HG03045 (cell line): ENCODE measurements at regions not wholly inside any gene's neighbourhood (a gene's known extent, or its start where the extent isn't known, plus 50 kb on each side); places are given as distances from the start of the nearest gene placed in this dataset.

Source experiments
- ATAC-seq: cut with Tn5 transposase; IDR thresholded peaks from one replicate; pipeline ENCODE4 v1.9.1; 2021; ENCODE audit warnings: mild to moderate bottlenecking, moderate library complexity; ENCODE audit not compliant: unreplicated experiment

GRCh38 chr2:220915092-220915623 lies 656.9 kb downstream of the EPHA4 start:
- no peak for ATAC-seq

- ATAC-seq, result no peak
Observed at GRCh38 chr2:220916931-220917330, 655.2 kb downstream of the EPHA4 start.

- no peak for ATAC-seq
Observed at GRCh38 chr2:220930271-220931076, 641.6 kb downstream of the EPHA4 start.

GRCh38 chr2:220931491-220931890 lies 640.6 kb downstream of the EPHA4 start:
- no peak for ATAC-seq

DNA sequence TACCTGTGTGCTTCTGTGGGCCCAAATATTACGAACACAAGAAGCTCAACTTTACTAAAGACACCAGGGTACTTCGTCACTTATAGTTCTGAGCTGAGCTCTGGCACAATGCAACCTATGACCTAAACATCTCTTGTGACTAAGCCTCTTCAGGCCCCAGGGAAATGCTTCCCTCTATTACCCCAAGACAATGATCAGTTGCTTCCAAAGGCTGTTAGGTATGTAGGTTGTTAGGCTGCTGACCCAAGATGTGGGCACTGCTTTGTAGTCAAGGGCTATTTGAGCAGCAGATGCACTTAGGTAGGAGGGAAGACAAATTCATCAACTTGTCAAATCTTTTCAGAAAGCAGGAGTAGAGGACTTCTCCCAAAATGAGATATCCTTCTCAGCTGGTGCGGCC lies 640.1 kb downstream of the EPHA4 start:
- ATAC-seq, result no peak

DNA sequence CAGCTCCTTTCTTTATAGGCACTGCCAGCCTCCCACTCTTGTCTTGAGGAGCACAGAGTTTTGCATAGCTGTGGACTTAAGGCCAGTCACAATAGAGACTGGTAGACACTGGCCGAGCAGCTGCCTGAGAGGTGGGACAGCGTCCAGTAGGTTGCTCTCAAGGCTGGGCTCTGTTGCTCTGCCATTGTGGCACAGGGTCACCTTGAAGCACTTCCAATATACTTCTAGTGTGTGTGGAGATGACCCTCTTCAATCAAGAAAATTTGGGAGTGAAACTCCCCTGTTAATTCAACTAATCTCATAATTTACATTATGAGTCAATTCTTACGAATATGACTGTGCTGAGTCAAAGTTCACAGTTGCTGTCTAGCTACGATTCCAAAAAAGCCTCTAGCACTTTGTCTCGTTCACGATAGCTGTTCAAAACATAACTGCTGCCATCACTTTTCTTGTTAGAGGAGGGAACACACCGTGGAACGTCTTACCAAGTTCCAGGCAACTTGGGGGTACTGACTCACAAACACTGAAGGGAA lies 636.2 kb downstream of the EPHA4 start:
- peak; percentile 93 for ATAC-seq

- ATAC-seq, result no peak
Observed at GRCh38 chr2:220936641-220937197, 635.4 kb downstream of the EPHA4 start.

DNA sequence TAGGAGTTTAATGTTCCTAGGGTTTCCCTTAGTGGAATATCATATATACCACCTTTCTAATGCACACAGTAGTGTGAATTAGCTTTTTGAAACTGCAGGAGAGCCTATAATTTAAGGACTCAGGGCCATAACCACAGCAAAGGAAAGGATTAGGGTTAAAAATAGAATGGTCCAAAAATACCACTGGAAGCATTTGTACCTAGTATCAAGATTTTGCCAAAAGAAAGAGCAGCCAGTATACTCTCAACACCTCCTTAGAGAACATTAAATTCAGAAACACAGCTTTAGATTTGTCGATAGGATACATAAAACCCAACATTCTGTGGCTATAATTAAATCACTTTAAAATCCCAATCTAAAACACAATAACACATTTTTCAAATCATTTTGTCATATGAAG lies 634.9 kb downstream of the EPHA4 start:
- ATAC-seq, result no peak

DNA sequence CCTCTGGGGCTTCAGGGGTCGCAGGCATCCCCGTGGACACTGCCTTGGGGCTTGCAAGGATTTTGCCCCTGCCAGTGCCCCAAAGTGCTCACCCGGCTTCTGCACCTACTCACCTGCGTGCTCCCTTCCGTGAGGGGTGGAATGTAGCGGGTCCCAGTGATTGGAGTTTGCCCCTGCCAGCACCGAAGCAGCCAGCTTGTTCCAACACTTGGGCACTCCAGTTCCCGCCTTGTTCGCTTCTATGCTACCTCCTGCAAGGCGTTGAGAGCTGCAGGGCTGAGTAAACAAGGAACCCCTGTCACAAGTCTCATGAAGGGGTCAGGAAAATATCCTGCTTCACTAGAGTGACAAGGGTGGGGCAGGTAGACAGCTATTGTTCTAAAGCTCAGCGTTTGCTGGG lies 631.5 kb downstream of the EPHA4 start:
- ATAC-seq, result no peak

DNA sequence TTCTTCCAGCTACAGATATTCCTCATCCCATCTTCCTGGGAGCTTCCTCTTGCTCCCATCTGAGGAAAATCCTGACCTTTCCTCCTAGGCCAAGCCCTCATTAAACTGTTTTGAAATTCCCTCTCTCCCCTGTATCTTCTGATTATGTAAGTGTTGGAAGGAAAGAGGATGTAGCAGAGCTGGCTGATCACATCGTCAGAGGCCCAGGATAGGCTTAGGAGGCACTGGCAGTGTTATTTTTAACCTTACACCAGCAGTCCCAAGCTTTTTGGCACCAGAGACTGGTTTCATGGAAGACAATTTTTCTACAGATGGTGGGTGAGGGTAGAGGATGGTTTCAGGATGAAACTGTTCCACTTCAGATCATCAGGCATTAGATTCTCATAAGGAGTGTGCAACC lies 630.4 kb downstream of the EPHA4 start:
- ATAC-seq, result no peak

- no peak for ATAC-seq
Observed at GRCh38 chr2:220946552-220946951, 625.6 kb downstream of the EPHA4 start.

DNA sequence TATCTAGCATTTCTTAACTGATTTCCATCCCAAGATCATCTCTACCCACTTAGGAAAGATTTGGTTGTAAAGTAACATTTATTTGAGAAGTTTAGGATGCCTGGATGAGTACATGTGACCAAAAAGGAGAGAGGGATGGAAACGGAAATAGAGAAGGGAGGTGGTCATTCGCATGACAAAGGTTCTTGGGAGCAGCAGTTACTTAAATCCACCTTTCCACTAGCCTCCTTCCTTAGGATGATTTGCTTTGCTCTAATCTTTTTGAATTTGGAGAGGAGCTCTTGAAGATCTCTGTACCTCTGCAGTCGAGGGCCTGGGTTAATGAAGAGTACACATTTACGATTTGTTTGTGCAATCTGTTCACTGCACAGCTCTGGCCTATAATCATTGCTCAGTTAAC lies 623.5 kb downstream of the EPHA4 start:
- ATAC-seq, result no peak

DNA sequence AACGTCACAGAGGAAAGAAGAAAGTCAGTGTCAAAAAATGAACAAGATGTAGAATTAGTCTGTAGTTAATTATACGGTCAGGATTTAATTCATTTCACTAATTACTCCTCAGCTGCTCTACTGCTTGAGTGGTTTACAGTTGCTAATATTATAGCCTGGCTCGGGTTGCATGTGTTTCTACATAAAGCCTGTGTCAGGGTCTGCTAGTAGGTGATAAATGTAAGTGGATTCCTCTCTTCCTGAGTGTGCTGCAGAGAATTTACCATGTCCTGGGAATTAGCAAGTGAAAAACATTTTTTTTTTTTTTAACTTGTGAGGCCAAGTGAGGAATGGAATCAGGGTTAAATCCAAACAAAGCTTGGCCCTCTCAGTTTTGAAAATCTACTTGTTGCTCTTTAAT lies 622.6 kb downstream of the EPHA4 start:
- ATAC-seq, result no peak

GRCh38 chr2:220955776-220956175 lies 616.3 kb downstream of the EPHA4 start:
- ATAC-seq, result no peak

- ATAC-seq, result no peak
Observed at GRCh38 chr2:220956429-220956828, 615.7 kb downstream of the EPHA4 start.

- ATAC-seq, result no peak
Observed at GRCh38 chr2:220959391-220959802, 612.7 kb downstream of the EPHA4 start.

- no peak for ATAC-seq
Observed at GRCh38 chr2:220961143-220961860, 610.8 kb downstream of the EPHA4 start.

DNA sequence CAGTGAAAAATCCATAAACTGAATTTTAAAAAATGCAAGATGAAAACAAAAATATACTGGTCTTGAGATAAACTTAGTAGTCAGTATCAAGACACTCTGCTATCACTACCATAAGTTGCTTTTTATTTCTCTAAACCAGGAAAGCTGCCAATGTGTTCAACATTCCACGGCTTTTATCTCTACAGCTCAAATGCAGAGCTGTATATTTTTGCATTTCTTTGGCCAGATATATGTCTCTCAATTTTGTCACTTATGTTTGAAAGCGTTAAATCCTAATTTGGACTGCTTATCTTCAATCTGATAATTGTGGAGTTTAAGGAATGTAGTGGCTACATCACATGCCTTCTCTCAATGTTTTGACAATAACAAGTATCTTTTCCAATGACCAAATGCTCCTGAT lies 609.5 kb downstream of the EPHA4 start:
- ATAC-seq, result no peak

DNA sequence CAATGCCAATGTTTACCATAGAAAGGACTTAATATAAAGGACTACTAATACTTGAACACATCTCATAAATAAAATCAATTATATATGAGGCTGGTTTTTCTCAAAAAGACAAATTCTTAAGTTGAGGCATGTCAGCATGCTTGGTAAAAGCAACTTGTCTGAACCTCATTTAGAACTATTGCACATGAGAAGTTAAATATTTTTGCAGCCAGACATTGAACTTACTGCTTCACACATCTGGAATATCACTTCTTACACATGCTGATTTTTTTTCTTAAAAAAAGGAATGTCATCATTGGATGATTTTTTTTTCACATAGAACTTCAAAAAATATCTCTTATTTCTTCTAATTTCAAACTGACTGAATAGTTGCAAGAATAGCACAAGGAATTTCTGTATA lies 609.0 kb downstream of the EPHA4 start:
- no peak for ATAC-seq

DNA sequence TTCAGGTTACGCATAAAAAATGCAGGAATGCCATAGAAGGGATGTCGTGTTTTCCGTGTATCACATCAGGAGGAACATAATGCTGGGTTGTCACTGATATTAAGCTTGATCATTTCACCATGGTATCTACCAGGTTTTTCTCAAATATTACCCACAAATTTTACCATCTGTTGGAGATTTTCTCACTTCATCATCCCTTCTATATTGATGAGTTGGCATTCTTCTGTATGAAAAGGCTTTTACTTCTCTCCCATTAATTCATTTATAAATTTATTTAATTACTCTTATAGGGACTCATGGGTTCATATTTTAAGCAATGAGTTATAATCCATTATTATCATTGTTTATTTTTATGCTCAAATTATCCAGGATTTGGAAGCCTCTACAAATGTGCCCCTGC lies 608.2 kb downstream of the EPHA4 start:
- no peak for ATAC-seq

DNA sequence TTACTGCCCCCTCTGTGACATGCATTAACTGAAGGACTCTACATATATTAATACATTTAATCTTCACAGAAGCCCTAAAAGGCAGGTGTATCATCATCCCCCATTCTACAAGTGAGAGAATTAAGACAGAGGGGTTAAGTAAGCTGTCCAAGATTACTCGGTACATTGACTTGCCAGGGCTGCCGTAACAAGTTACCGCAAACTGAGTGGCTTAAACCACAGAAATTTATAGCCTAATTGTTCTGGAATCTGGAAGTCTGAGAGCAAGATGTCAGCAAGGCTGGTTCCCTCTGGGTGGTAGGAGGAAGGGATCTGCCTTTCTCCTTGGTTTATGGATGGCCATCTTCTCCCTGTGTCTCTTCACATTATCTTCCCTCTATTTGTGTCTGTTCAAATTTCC lies 605.5 kb downstream of the EPHA4 start:
- no peak for ATAC-seq

- no peak for ATAC-seq
Observed at GRCh38 chr2:220969348-220969747, 602.8 kb downstream of the EPHA4 start.
